GM18870 (cell line): ENCODE measurements at regions not wholly inside any gene's neighbourhood (a gene's known extent, or its start where the extent isn't known, plus 50 kb on each side); places are given as distances from the start of the nearest gene placed in this dataset.

Experiments used
- ATAC-seq: cut with Tn5 transposase; IDR thresholded peaks from one replicate; pipeline ENCODE4 v1.9.1; 2021; ENCODE audit warnings: moderate library complexity; ENCODE audit not compliant: unreplicated experiment

GRCh38 chr5:124477577-124477976 is 268.9 kb downstream of the ZNF608 start:
- no peak for ATAC-seq

- no peak for ATAC-seq
These were observed 269.4 kb downstream of the ZNF608 start for GRCh38 chr5:124477062-124477461.

GRCh38 chr5:124474528-124475215 is 271.8 kb downstream of the ZNF608 start:
- no peak for ATAC-seq

GRCh38 chr5:124468671-124469411 is 277.6 kb downstream of the ZNF608 start:
- no peak for ATAC-seq

GRCh38 chr5:124467745-124468144 is 278.7 kb downstream of the ZNF608 start:
- ATAC-seq = no peak

GRCh38 chr5:124466011-124466410 is 280.4 kb downstream of the ZNF608 start:
- ATAC-seq = no peak

- no peak for ATAC-seq
These were observed 282.6 kb downstream of the ZNF608 start for GRCh38 chr5:124463851-124464250.

GRCh38 chr5:124462751-124463150 is 283.7 kb downstream of the ZNF608 start:
- ATAC-seq = no peak

- ATAC-seq = no peak
These were observed 284.5 kb downstream of the ZNF608 start for GRCh38 chr5:124461941-124462340.

- ATAC-seq = no peak
These were observed 285.3 kb downstream of the ZNF608 start for GRCh38 chr5:124461157-124461556.

GRCh38 chr5:124460642-124461041 is 285.8 kb downstream of the ZNF608 start:
- ATAC-seq = no peak

- no peak for ATAC-seq
These were observed 286.5 kb downstream of the ZNF608 start for GRCh38 chr5:124459984-124460383.

GRCh38 chr5:124457901-124458300 is 288.5 kb downstream of the ZNF608 start:
- no peak for ATAC-seq

- ATAC-seq = no peak
These were observed 289.3 kb downstream of the ZNF608 start for GRCh38 chr5:124457101-124457500.

- ATAC-seq = no peak
These were observed 290.2 kb downstream of the ZNF608 start for GRCh38 chr5:124456249-124456648.

- ATAC-seq = peak; percentile 2
These were observed 292.4 kb downstream of the ZNF608 start for GRCh38 chr5:124454081-124454480.

GRCh38 chr5:124453221-124454051 is 293.0 kb downstream of the ZNF608 start:
- peak; percentile 96 for ATAC-seq

- ATAC-seq = no peak
These were observed 294.0 kb downstream of the ZNF608 start for GRCh38 chr5:124452412-124452811.

- no peak for ATAC-seq
These were observed 294.6 kb downstream of the ZNF608 start for GRCh38 chr5:124451721-124452383.

GRCh38 chr5:124446120-124446519 is 300.3 kb downstream of the ZNF608 start:
- ATAC-seq = no peak

- ATAC-seq = no peak
These were observed 301.3 kb downstream of the ZNF608 start for GRCh38 chr5:124445070-124445619.
